OCI-LY3 (cell line): ENCODE measurements at regions not wholly inside any gene's neighbourhood (a gene's known extent, or its start where the extent isn't known, plus 50 kb on each side); places are given as distances from the start of the nearest gene placed in this dataset.

Source experiments
- CTCF ChIP-seq: fragments of 200-600, 300-600 bp; sonication (generic); IDR thresholded peaks from 2 replicates; pipeline ENCODE4 v1.5.1; 2014; ENCODE audit warnings: antibody characterized with exemption, low read length, low read depth
- EZH2phosphoT487 ChIP-seq: fragments of 200-600 bp; shearing (Covaris generic); IDR thresholded peaks from 2 replicates; pipeline ENCODE4 v1.6.1; 2018; ENCODE audit warnings: antibody characterized with exemption, mixed run types, low read depth

- no peak for TF ChIP-seq CTCF
- TF ChIP-seq EZH2phosphoT487: no peak
Observed at GRCh38 chr12:127310548-127310947, 956.4 kb upstream of the TMEM132C start.
